ENCODE measurements at regions not wholly inside any gene's neighbourhood (a gene's known extent, or its start where the extent isn't known, plus 50 kb on each side); places are given as distances from the start of the nearest gene placed in this dataset.

DNA sequence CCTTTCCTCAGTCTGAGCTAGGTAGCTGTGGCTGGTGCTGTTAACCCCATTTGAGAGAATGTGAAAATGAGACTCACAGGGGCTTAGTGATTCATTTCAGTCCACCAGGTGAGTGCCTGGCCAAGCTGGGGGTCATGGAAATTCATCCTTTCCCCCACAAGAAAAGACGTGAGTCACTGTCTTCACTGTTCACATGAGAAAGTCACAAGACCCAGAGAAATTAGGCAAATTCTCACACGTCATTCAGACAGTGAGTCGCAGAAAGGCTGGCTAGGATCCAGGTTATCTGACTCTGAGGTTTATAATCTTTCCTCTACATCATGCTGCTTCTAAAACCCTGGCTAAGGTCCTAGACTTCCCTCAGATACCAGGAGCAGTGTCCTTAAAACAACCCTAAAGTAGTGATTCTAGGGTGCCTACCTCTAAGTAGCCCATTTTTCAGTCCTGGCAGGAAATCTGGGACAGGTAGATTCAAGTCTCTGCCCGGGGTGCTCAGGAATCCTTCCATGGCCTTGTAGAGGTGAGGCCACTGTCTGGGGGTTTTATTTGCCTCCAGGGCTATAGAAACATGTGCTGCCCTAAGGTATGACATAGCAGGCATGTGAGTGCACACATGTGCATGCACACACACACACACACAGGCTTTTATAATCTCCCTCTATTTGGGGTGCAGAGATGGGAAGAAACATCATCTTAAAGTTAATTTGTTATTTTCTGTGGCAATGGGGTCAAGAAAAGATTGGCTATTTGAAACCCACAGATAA is 427.9 kb upstream of the CELF2 start:
- DNase-seq (ENCODE audit: low read depth), result peak; percentile 65
- TF ChIP-seq, protein P1, sequence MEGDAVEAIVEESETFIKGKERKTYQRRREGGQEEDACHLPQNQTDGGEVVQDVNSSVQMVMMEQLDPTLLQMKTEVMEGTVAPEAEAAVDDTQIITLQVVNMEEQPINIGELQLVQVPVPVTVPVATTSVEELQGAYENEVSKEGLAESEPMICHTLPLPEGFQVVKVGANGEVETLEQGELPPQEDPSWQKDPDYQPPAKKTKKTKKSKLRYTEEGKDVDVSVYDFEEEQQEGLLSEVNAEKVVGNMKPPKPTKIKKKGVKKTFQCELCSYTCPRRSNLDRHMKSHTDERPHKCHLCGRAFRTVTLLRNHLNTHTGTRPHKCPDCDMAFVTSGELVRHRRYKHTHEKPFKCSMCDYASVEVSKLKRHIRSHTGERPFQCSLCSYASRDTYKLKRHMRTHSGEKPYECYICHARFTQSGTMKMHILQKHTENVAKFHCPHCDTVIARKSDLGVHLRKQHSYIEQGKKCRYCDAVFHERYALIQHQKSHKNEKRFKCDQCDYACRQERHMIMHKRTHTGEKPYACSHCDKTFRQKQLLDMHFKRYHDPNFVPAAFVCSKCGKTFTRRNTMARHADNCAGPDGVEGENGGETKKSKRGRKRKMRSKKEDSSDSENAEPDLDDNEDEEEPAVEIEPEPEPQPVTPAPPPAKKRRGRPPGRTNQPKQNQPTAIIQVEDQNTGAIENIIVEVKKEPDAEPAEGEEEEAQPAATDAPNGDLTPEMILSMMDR (conservative IDR thresholded peaks at IDR 0.05; ENCODE audit: low read length), result no peak
- no peak overlapping the region for H3K4me3 ChIP-seq (ENCODE audit: low read length)

- DNase-seq (ENCODE audit: low read depth), result no peak
- TF ChIP-seq, protein P1 (conservative IDR thresholded peaks at IDR 0.05; ENCODE audit: low read length), result no peak
- no peak overlapping the region for H3K4me3 ChIP-seq (ENCODE audit: low read length)
Observed at GRCh38 chr10:10591715-10592341, 425.8 kb upstream of the CELF2 start.

DNA sequence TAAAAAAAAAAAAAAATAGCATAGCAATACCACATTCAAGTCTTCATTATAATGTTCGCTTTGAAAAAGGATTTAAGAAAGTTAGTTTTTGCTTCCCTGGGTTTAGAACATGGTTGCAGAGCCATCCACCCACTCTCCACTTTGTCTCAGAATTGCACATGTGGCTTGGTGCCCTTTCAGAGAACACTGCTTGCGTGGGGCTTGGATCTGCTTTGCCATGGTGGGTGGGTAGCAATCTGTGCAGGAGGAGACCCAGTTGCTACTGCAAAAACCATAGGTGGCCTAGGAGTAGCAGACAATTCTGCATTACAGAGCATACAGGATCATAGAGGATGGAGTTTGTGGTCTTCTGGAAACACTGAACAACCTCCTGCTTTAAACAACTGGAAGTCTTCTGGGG is 421.4 kb upstream of the CELF2 start:
- DNase-seq (ENCODE audit: low read depth), result no peak
- no peak overlapping the region for H3K4me3 ChIP-seq (ENCODE audit: low read length)
- TF ChIP-seq, protein P1 (conservative IDR thresholded peaks at IDR 0.05; ENCODE audit: low read length), result no peak

DNA sequence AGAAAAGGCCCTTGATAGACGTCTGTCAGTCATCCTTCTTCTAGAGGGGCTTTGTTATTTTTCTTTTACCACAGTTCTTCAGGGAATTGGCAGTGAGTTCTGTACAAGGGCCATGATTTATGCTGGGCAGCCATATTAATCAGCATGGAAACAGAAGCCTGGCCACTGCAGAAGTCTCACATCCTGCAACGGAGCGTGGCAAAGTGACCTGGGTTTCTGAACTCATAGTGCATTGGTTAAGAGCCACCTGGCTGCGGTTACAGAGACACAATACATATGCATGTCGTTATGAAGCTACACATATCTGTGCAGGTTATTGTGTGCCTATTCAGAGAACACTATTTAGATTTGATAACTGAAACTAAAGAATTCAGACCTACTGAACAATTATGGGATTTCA is 419.4 kb upstream of the CELF2 start:
- H3K4me3 ChIP-seq (ENCODE audit: low read length), result no peak overlapping the region
- TF ChIP-seq, protein P1 (conservative IDR thresholded peaks at IDR 0.05; ENCODE audit: low read length), result no peak
- DNase-seq (ENCODE audit: low read depth), result no peak

DNA sequence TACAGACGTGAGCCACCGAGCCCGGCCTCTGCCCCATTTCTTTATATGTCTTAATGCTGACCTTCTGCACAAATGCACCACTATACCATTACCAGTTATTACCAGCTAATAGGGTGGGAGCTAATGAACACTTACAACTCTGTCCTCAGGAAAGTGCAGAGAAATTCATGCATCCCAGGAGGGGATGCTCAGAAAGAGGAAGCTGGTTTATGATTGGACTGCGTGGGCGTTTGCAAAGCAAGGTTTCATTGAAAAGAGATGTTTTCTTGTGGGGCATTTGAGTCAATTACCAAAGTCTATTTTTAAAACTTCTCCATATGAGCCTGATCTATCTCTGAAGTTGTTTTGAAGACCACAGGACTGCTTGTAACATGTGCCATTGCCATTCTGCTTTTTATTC is 417.7 kb upstream of the CELF2 start:
- no peak overlapping the region for H3K4me3 ChIP-seq (ENCODE audit: low read length)
- TF ChIP-seq, protein P1 (conservative IDR thresholded peaks at IDR 0.05; ENCODE audit: low read length), result no peak
- no peak for DNase-seq (ENCODE audit: low read depth)

- TF ChIP-seq, protein P1 (conservative IDR thresholded peaks at IDR 0.05; ENCODE audit: low read length), result no peak
- DNase-seq (ENCODE audit: low read depth), result peak; percentile 90
- no peak overlapping the region for H3K4me3 ChIP-seq (ENCODE audit: low read length)
Observed at GRCh38 chr10:10605551-10606081, 412.1 kb upstream of the CELF2 start.

Data from AG10803 (cell line).